ENCODE measurements at regions not wholly inside any gene's neighbourhood (a gene's known extent, or its start where the extent isn't known, plus 50 kb on each side); places are given as distances from the start of the nearest gene placed in this dataset.

DNA sequence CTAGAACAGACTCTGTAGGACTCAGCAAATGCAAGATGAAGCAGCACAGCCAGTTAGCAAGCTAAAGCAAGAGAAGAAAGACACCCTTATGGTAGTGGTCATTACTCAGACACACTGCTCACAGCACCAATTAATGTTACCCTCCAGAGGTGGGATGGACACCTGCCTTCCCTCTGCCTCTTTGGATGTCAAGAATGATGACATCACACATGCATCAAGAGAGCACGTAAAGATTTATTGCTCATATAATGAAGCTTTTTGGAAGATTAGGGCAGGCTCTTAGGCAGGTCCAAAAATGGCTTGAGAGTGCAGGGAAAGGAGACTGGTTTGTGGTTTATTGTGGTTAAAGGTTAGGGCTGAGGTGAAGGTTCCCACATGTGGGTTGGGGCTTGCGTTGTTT lies 137.0 kb downstream of the PRDM13 start (continued):
- TF ChIP-seq, protein P1, sequence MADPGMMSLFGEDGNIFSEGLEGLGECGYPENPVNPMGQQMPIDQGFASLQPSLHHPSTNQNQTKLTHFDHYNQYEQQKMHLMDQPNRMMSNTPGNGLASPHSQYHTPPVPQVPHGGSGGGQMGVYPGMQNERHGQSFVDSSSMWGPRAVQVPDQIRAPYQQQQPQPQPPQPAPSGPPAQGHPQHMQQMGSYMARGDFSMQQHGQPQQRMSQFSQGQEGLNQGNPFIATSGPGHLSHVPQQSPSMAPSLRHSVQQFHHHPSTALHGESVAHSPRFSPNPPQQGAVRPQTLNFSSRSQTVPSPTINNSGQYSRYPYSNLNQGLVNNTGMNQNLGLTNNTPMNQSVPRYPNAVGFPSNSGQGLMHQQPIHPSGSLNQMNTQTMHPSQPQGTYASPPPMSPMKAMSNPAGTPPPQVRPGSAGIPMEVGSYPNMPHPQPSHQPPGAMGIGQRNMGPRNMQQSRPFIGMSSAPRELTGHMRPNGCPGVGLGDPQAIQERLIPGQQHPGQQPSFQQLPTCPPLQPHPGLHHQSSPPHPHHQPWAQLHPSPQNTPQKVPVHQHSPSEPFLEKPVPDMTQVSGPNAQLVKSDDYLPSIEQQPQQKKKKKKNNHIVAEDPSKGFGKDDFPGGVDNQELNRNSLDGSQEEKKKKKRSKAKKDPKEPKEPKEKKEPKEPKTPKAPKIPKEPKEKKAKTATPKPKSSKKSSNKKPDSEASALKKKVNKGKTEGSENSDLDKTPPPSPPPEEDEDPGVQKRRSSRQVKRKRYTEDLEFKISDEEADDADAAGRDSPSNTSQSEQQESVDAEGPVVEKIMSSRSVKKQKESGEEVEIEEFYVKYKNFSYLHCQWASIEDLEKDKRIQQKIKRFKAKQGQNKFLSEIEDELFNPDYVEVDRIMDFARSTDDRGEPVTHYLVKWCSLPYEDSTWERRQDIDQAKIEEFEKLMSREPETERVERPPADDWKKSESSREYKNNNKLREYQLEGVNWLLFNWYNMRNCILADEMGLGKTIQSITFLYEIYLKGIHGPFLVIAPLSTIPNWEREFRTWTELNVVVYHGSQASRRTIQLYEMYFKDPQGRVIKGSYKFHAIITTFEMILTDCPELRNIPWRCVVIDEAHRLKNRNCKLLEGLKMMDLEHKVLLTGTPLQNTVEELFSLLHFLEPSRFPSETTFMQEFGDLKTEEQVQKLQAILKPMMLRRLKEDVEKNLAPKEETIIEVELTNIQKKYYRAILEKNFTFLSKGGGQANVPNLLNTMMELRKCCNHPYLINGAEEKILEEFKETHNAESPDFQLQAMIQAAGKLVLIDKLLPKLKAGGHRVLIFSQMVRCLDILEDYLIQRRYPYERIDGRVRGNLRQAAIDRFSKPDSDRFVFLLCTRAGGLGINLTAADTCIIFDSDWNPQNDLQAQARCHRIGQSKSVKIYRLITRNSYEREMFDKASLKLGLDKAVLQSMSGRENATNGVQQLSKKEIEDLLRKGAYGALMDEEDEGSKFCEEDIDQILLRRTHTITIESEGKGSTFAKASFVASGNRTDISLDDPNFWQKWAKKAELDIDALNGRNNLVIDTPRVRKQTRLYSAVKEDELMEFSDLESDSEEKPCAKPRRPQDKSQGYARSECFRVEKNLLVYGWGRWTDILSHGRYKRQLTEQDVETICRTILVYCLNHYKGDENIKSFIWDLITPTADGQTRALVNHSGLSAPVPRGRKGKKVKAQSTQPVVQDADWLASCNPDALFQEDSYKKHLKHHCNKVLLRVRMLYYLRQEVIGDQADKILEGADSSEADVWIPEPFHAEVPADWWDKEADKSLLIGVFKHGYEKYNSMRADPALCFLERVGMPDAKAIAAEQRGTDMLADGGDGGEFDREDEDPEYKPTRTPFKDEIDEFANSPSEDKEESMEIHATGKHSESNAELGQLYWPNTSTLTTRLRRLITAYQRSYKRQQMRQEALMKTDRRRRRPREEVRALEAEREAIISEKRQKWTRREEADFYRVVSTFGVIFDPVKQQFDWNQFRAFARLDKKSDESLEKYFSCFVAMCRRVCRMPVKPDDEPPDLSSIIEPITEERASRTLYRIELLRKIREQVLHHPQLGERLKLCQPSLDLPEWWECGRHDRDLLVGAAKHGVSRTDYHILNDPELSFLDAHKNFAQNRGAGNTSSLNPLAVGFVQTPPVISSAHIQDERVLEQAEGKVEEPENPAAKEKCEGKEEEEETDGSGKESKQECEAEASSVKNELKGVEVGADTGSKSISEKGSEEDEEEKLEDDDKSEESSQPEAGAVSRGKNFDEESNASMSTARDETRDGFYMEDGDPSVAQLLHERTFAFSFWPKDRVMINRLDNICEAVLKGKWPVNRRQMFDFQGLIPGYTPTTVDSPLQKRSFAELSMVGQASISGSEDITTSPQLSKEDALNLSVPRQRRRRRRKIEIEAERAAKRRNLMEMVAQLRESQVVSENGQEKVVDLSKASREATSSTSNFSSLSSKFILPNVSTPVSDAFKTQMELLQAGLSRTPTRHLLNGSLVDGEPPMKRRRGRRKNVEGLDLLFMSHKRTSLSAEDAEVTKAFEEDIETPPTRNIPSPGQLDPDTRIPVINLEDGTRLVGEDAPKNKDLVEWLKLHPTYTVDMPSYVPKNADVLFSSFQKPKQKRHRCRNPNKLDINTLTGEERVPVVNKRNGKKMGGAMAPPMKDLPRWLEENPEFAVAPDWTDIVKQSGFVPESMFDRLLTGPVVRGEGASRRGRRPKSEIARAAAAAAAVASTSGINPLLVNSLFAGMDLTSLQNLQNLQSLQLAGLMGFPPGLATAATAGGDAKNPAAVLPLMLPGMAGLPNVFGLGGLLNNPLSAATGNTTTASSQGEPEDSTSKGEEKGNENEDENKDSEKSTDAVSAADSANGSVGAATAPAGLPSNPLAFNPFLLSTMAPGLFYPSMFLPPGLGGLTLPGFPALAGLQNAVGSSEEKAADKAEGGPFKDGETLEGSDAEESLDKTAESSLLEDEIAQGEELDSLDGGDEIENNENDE (IDR thresholded peaks at IDR 0.05; ENCODE audit: insufficient replicate concordance, low read length) = no peak
- TF ChIP-seq JUND (IDR thresholded peaks at IDR 0.05; ENCODE audit: low read length) (no peak), GTF2F1 (IDR thresholded peaks at IDR 0.05; ENCODE audit: borderline replicate concordance, low read depth, low read length) (no peak), TBP (IDR thresholded peaks at IDR 0.05; ENCODE audit: low read depth, low read length) (no peak), CREB1 (IDR thresholded peaks at IDR 0.05) (no peak), TAF7 (optimal IDR thresholded peaks at IDR 0.05; ENCODE audit: borderline replicate concordance, low read depth, low read length) (no peak)
- TF ChIP-seq, protein P2, sequence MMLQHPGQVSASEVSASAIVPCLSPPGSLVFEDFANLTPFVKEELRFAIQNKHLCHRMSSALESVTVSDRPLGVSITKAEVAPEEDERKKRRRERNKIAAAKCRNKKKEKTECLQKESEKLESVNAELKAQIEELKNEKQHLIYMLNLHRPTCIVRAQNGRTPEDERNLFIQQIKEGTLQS (IDR thresholded peaks at IDR 0.05; ENCODE audit: insufficient read depth, low read depth, low read length) = no peak

Data from H1 (cell line).